HCEC 1CT (cell line): ENCODE measurements at regions not wholly inside any gene's neighbourhood (a gene's known extent, or its start where the extent isn't known, plus 50 kb on each side); places are given as distances from the start of the nearest gene placed in this dataset.

Experiments used
- DNase-seq: peaks from one replicate; pipeline ENCODE4 v3.0.0-alpha.2; 2017

- DNase-seq, result peak; percentile 8
Measured at GRCh38 chr2:87695596-87696323, 52.1 kb upstream of the PLGLB2 start.
